GM19395 (cell line): ENCODE measurements at regions not wholly inside any gene's neighbourhood (a gene's known extent, or its start where the extent isn't known, plus 50 kb on each side); places are given as distances from the start of the nearest gene placed in this dataset.
"Not testable (repeated sequence)": the region's sequence is repeated elsewhere in the genome, so short reads cannot be mapped to it uniquely, and the experiment has no call there.

Experiments used
- ATAC-seq: cut with Tn5 transposase; IDR thresholded peaks from one replicate; pipeline ENCODE4 v1.9.1; 2021; ENCODE audit warnings: mild to moderate bottlenecking, moderate library complexity; ENCODE audit not compliant: unreplicated experiment

DNA sequence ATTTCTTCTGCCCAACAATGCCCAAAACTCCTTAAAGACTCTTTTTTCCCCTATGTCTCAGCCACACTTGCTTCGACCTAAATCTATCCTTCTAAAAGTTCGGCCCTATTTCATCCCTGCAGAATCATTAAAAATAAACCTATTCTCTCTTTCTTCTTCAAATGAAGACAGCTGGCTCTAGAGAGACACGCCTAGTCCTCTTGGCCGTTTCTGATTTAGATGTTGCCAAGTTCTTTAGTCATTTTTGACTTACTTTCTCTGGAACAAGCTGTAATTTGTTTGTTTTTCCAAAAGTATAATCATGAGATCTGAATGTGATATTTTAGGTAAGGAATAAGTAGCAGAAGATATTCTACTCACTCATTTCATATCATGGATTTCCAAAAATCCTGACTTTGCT, 211.6 kb downstream of the CENPC start:
- no peak for ATAC-seq

DNA sequence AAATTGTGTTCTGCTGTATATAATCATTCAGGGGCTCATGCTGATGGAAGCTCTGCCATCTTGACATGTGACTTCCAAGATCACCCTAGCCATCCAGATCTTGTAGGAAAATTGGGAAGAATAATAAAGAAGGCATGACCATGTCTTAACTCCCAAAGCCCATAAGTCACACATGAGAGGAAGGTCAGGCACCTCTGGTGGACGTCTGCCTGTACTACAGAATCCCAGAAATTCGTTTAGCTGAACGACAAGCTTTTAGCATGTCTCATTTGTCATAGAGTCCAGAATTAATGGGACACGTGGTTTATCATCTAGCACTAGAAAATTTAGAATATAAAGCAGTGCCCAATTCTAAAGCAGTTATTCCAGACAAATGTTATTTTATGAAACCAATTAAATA, 212.7 kb downstream of the CENPC start:
- peak; percentile 93 for ATAC-seq

DNA sequence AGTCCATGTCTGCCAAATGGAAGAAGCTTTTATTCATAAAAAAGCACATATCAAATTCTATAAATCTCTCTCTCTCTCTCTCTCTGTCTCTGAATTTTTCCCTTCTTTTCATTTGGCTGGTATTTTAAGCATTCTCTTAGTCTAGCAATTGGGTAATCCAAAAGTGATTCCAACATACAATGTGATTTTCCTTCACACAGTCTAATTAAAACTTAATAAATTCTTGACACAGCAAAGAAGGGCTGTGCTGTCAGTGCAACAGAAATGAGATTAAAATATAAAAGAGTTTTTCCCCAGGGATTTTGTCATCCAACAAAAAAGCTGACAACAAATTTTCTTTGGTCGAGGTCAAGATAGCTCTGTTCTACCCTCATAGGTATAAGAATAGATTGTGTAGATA, 216.9 kb downstream of the CENPC start:
- ATAC-seq: no peak

DNA sequence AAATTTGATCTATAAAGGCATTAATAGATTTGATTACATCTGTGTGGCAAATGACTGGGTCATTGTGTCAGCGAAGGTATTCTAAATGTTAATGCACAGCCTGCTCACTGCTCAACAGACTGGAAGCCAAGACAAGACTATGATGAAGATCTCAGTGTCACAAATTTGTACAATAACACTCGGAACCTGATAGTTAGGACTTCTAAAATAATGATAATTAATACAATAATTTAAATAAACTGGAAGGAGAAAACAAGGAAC, 217.4 kb downstream of the CENPC start:
- no peak for ATAC-seq

DNA sequence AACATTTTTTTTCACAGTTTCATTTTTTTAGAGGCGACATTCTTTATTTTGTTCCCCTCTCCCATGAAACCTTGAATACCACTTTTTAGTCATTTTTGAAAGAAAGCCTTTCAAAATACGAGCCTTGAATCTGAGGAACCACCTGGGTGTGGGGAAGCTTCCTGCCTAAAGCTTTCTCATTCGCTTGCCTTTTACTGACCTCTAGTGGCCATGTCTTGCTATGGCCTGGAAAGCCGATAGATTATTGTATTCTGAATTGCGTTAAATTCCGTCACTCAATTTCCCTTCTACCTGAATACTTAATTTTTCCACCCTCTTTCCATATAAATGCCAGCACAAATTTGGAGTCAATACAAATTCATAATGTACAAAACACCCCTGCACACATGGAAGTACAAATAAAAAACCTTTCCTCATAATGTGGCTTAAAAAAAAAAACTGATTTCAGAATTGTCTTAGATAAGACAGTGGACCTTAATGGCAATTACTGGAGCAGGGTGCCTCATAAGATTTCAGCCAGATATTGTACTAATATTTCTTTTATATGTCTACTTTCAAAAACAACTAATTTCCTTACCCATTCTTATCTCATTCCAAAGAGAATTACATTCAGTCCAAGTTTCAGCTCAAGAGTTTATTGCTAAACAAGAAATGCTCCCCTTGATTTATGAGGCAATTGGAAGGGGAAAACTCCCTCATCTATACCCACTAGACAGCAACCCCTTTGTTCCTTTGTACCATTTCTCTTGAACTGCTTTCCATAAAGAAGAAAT, 217.9 kb downstream of the CENPC start:
- ATAC-seq: peak; percentile 99

DNA sequence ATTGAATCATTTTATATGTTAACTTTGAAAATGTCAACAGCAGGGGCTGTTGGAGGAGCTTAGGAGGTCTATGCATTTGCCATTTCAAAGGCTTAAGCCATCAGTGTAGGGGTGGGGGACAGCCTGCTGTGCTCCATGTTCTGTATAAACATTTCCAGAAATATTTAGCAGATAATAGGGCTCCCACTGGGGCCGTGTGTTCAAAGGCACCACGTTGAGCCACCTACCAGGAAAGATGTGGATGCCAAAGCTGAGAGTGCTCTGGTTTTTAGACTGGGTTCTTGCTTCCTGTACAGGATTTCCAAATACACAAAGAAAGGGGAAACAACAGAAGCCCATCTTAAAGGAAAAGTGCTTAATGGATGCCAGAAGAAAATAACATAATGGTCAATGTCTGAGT, 219.5 kb downstream of the CENPC start:
- no peak for ATAC-seq

DNA sequence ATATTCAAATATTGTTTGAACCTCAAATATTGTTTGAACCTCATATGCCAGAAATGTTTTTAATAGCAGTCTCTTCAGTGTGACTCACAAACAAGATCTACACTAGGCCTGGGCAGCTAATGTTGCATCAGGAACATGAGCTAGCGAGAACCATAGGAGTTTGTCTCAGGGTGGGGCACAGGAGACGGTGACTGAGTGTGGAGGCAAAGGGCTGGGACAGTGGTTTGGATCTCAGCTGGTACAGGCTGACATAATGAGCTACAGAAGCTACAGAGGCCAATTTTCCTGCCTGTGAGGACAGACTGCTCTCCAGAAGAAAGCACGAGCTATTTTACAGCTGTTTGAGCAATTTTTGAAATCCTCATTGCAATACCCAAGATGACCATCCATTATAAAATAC, 224.7 kb downstream of the CENPC start:
- ATAC-seq: no peak

DNA sequence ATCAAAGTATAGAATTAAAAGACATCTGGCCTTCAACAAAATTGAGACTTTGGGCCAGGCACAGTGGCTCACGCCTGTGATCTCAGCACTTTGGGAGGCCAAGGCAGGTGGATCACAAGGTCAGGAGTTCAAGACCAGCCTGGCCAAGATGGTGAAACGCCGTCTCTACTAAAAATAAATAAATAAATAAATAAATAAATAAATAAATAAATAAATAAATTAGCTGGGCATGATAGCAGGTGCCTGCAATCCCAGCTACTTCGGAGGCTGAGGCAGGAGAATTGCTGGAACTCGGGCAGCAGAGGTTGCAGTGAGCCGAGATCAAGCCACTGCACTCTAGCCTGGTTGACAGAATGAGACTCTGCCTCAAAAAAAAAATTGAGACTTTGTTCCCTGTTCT, 225.7 kb downstream of the CENPC start:
- ATAC-seq: not testable (repeated sequence)

DNA sequence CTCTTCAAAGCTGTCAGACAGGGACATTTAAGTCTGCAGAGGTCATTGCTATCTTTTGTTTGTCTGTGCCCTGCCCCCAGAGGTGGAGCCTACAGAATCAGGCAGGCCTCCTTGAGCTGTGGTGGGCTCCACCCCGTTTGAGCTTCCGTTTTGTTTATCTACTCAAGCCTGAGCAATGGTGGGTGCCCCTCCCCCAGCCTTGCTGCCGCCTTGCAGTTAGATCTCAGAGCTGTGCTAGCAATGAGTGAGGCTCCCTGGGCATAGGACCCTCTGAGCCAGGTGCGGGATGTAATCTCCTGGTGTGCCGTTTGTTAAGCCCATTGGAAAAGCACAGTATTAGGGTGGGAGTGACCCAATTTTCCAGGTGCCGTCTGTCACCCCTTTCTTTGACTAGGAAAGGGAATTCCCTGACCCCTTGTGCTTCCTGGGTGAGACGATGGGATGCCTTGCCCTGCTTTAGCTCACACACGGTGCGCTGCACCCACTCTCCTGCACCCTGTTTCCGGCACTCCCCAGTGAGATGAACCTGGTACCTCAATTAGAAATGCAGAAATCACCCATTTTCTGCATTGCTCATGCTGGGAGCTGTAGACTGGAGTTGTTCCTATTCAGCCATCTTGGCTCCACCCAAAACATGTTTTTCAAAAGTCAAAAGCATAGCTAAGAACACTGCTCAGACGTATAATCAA, 244.7 kb downstream of the CENPC start:
- ATAC-seq: not testable (repeated sequence)

DNA sequence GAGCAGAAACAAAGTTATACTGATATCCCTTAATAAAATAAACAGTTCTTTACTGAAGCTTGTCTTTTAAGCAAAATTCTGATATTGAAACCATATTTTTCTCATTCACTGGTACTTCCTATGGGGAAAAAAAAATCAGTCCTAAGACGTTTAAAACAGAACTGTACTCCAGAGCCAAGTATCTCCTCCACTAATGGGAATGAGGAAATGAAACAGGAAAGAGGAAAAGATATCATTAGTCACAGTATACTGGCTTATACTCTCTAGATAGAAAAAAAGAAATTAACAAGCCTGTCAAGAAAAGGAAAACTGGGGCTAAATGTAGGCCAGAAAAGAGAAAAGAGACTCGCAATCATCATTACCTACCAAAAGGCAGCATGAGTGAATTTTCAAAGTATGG, 252.7 kb downstream of the CENPC start:
- ATAC-seq: no peak

DNA sequence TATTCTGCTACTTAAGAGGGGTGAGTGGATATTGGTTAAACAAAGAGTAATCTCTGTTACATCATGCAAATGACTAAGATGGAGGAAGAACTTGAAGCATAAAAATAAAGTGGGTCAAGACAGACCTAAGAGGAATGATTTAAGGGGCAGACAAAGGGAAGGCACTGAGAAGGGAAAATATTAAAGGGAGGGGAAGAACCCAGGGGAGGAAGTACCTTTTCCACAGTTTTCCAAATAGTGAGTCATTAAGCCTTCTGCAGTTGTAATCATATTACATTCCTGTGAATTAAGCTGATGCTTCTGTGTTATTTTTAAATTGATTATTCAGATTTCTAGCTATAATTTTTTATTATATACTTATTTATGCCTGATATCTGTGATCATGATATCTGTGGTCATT, 253.3 kb downstream of the CENPC start:
- no peak for ATAC-seq

DNA sequence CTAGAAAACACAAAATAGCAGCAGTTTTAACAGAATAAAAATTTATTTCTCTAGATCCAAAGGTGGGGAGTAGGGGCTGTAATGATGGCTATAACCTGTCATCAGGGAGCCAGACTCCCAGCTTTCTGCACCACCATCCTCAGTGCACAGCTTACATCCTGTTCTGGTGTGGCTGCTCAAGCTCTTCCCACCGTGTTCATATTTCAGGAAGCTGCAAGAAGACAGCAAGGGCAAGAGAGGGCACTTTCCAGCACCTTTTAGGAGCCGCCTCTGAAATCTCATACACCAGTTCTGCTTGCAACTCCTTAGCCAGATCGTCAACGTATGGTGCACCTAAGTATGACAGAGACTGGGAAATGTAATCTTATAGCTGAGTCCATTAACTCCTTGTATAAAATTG, 253.7 kb downstream of the CENPC start:
- no peak for ATAC-seq

DNA sequence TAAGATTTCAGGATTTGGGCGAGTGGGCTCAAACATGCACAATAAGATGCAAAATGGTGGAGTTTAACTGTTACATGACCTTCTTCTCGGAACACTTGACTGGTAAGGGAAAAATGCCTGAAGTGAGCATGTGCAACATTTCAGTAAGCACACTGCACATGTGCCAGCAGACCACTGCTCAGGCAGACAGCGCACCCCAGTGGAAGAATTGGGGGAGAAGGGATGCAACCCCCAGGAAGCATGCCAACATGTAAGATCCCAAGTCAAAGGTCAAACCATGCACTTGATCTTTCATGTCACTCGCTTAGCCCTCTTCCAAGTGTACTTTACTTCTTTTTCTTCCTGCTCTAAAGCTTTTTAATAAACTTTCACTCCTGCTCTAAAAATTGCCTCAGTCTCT, 256.3 kb downstream of the CENPC start:
- peak; percentile 82 for ATAC-seq

DNA sequence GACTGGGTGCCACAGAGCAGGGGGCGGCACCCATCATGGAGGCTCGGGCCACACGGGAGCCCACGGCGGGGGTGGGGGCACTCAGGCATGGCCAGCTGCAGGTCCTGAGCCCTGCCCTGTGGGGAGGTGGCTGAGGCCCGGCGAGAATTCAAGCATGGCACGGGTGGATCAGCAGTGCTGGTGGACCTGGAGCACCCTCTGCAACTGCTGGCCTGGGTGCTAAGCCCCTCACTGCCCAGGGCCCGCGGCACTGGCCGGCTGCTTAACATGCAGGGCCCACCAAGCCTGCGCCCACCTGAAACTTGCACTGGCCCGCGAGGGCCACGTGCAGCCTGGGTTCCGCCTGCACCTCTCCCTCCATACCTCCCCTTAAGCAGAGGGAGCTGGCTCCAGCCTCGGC, 258.6 kb downstream of the CENPC start:
- ATAC-seq: no peak

DNA sequence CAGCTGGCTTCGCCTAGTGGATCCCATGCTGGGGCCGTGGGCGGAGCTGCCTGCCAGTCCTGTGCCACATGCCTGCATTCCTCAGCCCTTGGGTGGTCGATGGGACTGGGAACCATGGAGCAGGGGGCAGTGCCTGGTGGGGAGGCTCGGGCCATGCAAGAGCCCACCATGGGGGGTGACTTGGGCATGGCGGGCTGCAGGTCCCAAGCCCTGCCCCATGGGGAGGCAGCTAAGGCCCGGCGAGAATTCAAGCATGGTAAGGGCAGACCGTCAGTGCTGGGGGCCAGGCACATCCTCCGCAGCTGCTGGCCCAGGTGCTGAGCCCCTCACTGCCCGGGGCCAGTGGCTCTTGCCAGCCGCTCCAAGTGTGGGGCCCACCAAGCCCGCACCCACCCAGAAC, 262.6 kb downstream of the CENPC start:
- ATAC-seq: no peak

DNA sequence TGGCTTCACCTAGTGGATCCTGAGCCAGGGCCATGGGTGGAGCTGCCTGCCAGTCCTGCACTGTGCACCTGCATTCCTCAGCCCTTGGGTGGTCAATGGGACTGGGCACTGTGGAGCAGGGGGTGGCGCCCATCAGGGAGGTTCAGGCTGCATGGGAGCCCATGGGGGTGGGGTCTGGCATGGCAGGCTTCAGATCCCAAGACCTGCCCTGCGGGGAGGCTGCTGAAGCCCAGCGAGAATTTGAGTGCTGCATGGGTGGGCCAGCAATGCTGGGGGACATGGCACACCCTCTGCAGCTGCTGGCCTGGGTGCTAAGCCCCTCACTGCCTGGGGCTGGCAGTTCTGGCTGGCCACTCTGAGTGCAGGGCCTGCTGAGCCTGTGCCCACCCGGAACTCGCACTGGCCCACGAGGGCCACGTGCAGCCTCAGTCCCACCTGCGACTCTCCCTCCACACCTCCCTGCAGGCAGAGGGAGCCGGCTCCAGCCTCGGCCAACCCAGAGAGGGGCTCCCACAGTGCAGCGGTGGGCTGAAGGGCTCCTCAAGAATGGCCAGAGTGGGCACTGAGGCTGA, 270.0 kb downstream of the CENPC start:
- no peak for ATAC-seq

DNA sequence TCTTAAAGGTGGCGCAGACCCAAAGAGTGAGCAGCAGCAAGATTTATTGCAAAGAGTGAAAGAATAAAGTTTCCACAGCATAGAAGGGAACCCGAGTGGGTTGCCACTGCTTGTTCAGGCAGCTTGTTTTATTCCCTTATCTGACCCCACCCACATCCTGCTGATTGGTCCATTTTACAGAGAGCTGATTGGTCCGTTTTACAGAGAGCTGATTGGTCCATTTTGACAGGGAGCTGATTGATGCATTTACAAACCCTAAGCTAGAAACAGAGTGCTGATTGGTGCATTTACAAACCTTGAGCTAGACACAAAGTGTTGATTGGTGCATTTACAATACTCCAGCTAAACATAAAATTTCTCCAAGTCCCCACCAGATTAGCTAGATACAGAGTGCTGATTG, 270.6 kb downstream of the CENPC start:
- not testable (repeated sequence) for ATAC-seq

DNA sequence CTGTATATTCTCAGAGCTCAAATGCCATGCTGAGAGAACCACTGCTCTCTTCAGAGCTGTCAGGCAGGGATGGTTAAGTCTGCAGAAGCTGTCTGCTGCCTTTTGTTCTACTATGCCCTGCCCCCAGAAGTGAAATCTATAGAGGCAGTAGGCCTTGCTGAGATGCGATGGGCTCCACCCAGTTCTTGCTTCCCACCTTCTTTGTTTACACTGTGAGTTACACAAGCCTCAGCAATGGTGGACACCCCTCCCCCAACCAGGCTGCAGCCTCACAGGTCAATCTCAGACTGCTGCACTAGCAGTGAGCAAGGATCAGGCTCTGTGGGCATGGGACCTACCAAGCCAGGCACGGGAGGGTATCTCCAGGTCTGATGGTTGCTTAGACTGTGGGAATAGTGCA, 271.6 kb downstream of the CENPC start:
- no peak for ATAC-seq

DNA sequence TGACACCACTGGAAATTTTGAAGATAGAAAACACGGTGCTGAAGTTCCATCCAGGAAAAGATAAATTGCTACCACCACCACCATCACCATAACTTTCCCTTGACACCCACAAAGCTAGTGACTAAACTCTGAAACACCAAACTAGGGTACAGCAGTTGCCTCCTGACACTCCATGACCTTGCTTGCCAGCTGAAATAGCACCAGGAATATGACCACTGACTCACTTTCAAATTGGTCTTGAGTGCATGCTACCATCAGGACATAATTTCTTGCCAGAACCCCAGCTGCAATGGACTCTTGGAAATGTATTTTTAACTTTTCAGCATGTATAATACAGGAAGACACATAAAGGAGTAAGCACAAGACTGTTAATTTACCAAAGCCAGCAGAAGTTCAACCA, 283.3 kb downstream of the CENPC start:
- no peak for ATAC-seq

DNA sequence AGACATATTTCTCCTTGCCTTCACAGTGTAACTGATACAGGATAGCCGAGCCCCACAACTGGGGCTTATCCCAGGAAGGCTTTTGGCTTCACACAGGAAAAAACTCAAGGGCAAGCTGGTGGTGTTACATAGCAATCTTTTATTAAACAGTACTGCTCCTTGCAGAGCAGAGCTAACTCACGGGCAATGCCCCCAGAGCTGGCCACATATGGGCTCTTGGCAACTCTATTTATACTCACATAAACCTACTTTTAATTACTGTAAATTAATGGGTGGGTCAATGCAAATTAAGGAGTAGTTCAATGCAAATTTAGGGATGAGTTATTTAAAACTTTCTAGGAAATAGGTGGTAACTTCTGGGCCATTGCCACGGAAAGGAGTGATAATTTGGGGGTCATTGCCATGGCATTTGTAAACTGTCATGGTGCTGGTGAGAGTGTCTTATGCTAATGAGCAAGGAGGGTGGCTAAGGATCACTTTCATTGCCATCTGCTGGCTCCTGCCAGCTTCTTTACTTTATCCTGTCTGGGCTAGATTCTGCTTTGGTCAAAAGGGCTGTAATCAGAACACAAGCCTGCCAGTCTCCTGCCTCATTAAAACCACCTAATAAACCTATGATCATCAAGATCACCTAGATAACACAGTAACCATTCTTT, 288.8 kb downstream of the CENPC start:
- ATAC-seq: no peak

DNA sequence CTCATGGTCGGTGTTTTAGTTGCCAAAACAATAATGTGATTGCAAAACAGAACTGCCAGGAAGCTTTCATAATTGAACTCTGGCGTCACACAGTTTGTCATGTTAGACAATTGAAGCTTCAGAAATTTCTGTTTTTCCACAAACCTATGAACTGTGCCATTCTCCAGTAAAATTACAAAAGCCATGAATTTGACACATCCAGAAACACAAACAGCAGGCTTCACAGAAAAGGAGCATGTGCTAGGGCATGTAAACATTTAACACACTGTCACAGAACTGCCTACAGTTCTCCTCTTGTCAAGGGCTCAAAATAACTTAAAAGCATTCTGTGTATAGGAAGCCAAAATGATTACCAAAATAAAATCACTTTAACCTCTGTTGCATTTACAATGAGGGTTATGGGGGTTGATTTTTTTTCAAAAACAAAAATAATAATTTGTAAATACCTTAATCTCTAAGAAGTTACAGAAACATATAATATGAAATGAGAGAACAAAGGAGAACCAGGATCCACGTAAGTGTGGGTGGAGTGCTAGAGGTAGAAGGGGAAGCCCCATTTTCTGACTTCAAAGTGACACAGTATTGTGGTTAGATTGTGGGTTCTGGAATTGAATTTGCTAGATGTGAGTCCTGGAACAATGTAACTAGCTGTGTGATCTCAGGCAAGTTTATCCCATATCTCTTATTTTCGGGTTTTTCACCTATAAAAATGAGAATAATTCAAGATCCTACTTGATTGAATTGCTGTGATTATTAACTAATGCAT, 295.0 kb downstream of the CENPC start:
- ATAC-seq: no peak
